C4-2B (cell line): ENCODE measurements at regions not wholly inside any gene's neighbourhood (a gene's known extent, or its start where the extent isn't known, plus 50 kb on each side); places are given as distances from the start of the nearest gene placed in this dataset.
"Not testable (repeated sequence)": the region's sequence is repeated elsewhere in the genome, so short reads cannot be mapped to it uniquely, and the experiment has no call there.

Experiments
- CTCF ChIP-seq: fragments of 450-650 bp; conservative IDR thresholded peaks from 2 replicates; pipeline ENCODE4 v1.5.1; 2017; ENCODE audit warnings: mild to moderate bottlenecking
- ZFX ChIP-seq: fragments of 450-650 bp; IDR thresholded peaks from 2 replicates; pipeline ENCODE4 v1.6.1; 2017

DNA sequence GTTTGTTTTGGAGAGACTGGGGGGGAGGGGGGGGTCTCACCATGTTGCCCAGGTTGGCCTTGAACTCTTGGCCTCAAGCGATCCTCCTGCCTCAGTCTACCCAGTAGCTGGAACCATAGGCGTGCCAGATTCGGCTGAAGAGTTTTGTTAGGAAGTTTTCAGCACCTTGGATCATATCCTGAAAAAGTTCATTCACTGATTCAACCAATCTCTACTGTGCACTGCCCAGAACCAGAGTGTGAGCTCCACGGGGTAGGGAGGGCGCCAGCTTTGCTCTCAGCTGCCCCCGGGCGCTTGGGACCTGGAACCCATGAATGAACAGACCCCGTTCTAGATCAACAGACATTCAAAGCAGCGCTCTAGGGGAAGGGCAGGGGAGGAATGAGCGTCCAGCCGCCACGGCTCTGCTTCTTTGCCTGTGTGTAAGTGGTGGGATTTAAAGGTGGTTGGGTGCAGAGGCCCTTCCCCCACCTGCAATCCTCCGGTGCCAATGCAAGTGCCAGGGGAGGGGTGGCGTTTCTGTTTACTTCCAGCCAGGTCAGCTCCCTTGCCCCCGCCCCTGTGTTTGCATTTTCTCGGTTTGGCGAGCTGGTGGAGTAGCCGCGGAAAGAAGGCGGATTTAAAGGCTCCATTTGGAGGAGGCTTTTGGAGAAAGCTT lies 176.2 kb downstream of the OR4M2 start:
- TF ChIP-seq CTCF, ZFX: not testable (repeated sequence)
